ENCODE measurements at regions not wholly inside any gene's neighbourhood (a gene's known extent, or its start where the extent isn't known, plus 50 kb on each side); places are given as distances from the start of the nearest gene placed in this dataset.

- H3K4me1 ChIP-seq (ENCODE audit: insufficient read depth, poor library complexity, severe bottlenecking) = no peaks in the 10 kb centered on the region
- TF ChIP-seq, protein P1, sequence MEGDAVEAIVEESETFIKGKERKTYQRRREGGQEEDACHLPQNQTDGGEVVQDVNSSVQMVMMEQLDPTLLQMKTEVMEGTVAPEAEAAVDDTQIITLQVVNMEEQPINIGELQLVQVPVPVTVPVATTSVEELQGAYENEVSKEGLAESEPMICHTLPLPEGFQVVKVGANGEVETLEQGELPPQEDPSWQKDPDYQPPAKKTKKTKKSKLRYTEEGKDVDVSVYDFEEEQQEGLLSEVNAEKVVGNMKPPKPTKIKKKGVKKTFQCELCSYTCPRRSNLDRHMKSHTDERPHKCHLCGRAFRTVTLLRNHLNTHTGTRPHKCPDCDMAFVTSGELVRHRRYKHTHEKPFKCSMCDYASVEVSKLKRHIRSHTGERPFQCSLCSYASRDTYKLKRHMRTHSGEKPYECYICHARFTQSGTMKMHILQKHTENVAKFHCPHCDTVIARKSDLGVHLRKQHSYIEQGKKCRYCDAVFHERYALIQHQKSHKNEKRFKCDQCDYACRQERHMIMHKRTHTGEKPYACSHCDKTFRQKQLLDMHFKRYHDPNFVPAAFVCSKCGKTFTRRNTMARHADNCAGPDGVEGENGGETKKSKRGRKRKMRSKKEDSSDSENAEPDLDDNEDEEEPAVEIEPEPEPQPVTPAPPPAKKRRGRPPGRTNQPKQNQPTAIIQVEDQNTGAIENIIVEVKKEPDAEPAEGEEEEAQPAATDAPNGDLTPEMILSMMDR (IDR thresholded peaks at IDR 0.05; ENCODE audit: poor library complexity, severe bottlenecking) = no peak
- ATAC-seq (ENCODE audit: low read depth) (no peak), DNase-seq (ENCODE audit: low spot score) (no peak)
- 0 out of 2 replicates have a peak, but pooled peaks cover 4% of the 10 kb centered on the region for H3K36me3 ChIP-seq (ENCODE audit: low read depth)
- H3K27me3 ChIP-seq (ENCODE audit: insufficient read depth, poor library complexity, severe bottlenecking) = no peaks in the 10 kb centered on the region
- no peak overlapping the region for H3K27ac ChIP-seq (ENCODE audit: poor library complexity, severe bottlenecking)
- no peak overlapping the region for H3K4me3 ChIP-seq (ENCODE audit: severe bottlenecking)
- H3K9me3 ChIP-seq (ENCODE audit: severe bottlenecking) = no peaks in the 10 kb centered on the region
Measured at GRCh38 chr7:42378149-42378548, 141.1 kb upstream of the GLI3 start.

- TF ChIP-seq, protein P1 (IDR thresholded peaks at IDR 0.05; ENCODE audit: poor library complexity, severe bottlenecking) = no peak
- ATAC-seq (ENCODE audit: low read depth) = no peak
- Histone ChIP-seq H3K27ac (ENCODE audit: poor library complexity, severe bottlenecking) (no peak overlapping the region), H3K4me3 (ENCODE audit: severe bottlenecking) (no peak overlapping the region), H3K4me1 (ENCODE audit: insufficient read depth, poor library complexity, severe bottlenecking) (no peaks in the 10 kb centered on the region), H3K36me3 (ENCODE audit: low read depth) (0 out of 2 replicates have a peak, but pooled peaks cover 4% of the 10 kb centered on the region), H3K27me3 (ENCODE audit: insufficient read depth, poor library complexity, severe bottlenecking) (no peaks in the 10 kb centered on the region), H3K9me3 (ENCODE audit: severe bottlenecking) (no peaks in the 10 kb centered on the region)
- DNase-seq (ENCODE audit: low spot score) = no peak
Measured at GRCh38 chr7:42373285-42373684, 136.3 kb upstream of the GLI3 start.

- Histone ChIP-seq H3K9me3 (ENCODE audit: severe bottlenecking) (no peaks in the 10 kb centered on the region), H3K36me3 (ENCODE audit: low read depth) (0 out of 2 replicates have a peak, but pooled peaks cover 4% of the 10 kb centered on the region), H3K4me3 (ENCODE audit: severe bottlenecking) (no peak overlapping the region), H3K4me1 (ENCODE audit: insufficient read depth, poor library complexity, severe bottlenecking) (no peaks in the 10 kb centered on the region), H3K27ac (ENCODE audit: poor library complexity, severe bottlenecking) (no peak overlapping the region), H3K27me3 (ENCODE audit: insufficient read depth, poor library complexity, severe bottlenecking) (no peaks in the 10 kb centered on the region)
- ATAC-seq (ENCODE audit: low read depth) = no peak
- TF ChIP-seq, protein P1 (IDR thresholded peaks at IDR 0.05; ENCODE audit: poor library complexity, severe bottlenecking) = no peak
- DNase-seq (ENCODE audit: low spot score) = no peak
Measured at GRCh38 chr7:42372479-42372878, 135.5 kb upstream of the GLI3 start.

DNA sequence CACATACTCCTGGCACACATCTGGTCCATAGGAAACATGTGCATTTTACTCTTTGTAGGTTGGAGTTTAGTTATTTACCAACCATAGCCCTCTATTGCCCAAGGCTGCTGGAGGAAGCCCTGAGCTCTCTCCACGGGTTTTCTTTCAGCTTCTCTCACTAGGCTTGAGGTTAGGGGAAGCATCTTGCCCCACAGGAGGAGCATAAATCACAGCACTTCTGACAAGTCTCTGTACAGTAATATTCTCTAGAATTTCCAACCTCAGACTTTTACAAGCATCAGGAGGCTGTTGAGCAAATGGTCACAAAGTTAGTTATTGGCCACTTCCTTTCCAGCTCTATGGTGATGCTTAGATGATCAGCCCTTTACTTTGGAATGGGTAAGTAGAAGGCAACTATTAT, 122.9 kb upstream of the GLI3 start:
- H3K9me3 ChIP-seq (ENCODE audit: severe bottlenecking) = no peaks in the 10 kb centered on the region
- DNase-seq (ENCODE audit: low spot score) = no peak
- no peak for ATAC-seq (ENCODE audit: low read depth)
- no peaks in the 10 kb centered on the region for H3K36me3 ChIP-seq (ENCODE audit: low read depth)
- H3K4me1 ChIP-seq (ENCODE audit: insufficient read depth, poor library complexity, severe bottlenecking) = no peaks in the 10 kb centered on the region
- H3K27me3 ChIP-seq (ENCODE audit: insufficient read depth, poor library complexity, severe bottlenecking) = no peaks in the 10 kb centered on the region
- no peak overlapping the region for H3K4me3 ChIP-seq (ENCODE audit: severe bottlenecking)
- TF ChIP-seq, protein P1 (IDR thresholded peaks at IDR 0.05; ENCODE audit: poor library complexity, severe bottlenecking) = no peak
- no peak overlapping the region for H3K27ac ChIP-seq (ENCODE audit: poor library complexity, severe bottlenecking)

DNA sequence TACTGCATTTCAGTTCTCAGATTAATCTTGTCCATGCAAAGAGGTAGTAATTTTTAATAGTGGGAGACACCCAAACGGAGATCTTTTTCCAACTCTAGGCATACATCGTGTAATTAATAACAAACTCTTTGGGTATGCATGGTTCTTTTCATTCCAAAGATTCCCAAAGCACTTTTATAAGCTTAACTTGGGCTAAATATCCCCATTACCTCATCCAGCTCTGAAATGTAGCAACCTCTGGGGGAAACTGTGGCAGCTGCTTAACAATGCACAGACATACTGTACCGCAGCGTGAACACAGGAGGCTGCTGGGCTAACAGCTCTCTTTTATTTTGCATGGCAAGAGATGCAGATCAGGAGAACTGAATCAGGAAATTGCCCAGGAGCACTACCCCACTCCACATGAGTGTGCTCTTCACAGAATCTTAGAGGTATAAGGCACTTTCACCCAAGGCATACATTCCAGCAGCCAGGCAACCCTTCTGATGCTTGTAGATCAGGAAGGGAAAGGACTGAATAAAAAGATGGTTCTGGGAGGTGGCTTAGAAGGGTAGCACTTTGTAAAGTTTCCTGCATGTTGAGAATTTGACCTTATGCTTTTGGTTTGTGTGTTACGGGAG, 114.4 kb upstream of the GLI3 start:
- TF ChIP-seq, protein P1 (IDR thresholded peaks at IDR 0.05; ENCODE audit: poor library complexity, severe bottlenecking) = no peak
- ATAC-seq (ENCODE audit: low read depth) (no peak), DNase-seq (ENCODE audit: low spot score) (no peak)
- Histone ChIP-seq H3K4me1 (ENCODE audit: insufficient read depth, poor library complexity, severe bottlenecking) (no peaks in the 10 kb centered on the region), H3K9me3 (ENCODE audit: severe bottlenecking) (no peaks in the 10 kb centered on the region), H3K27me3 (ENCODE audit: insufficient read depth, poor library complexity, severe bottlenecking) (no peaks in the 10 kb centered on the region), H3K36me3 (ENCODE audit: low read depth) (no peaks in the 10 kb centered on the region), H3K4me3 (ENCODE audit: severe bottlenecking) (no peak overlapping the region), H3K27ac (ENCODE audit: poor library complexity, severe bottlenecking) (no peak overlapping the region)

All from RWPE2 (cell line).